GM18907 (cell line): ENCODE measurements at regions not wholly inside any gene's neighbourhood (a gene's known extent, or its start where the extent isn't known, plus 50 kb on each side); places are given as distances from the start of the nearest gene placed in this dataset.

ENCODE experiments used
- ATAC-seq: cut with Tn5 transposase; IDR thresholded peaks from one replicate; pipeline ENCODE4 v1.9.1; 2021; ENCODE audit warnings: mild to moderate bottlenecking, moderate library complexity; ENCODE audit not compliant: unreplicated experiment

DNA sequence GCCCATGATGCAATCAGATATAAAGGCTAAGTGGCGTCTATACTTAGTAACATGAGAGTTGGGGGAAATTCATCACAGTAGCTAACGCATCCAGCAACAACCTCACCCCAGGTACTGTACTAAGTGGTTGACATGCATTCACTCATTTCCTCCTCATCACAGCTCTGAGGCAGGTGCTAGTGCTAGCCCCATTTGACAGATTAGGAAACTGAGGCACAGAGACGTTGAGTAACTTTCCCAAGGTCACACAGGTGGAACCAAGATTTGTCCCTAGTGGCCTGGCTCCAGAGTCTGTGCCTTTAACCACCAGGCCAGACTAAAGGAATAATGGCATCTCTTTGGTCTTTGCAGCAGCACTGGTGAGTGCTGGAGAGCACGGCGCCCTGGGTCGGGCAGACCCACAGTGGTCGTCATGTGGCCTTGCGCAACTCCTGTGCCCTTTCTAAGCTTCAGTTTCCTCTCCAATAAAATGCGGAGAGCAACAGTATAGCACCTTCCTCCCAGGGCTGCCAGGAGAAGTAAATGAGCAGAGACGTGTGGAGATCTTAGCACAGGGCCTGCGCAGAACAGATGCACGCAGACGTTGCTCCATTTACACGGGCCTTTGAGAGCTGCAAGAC lies 186.4 kb downstream of the BCOR start:
- ATAC-seq = no peak

DNA sequence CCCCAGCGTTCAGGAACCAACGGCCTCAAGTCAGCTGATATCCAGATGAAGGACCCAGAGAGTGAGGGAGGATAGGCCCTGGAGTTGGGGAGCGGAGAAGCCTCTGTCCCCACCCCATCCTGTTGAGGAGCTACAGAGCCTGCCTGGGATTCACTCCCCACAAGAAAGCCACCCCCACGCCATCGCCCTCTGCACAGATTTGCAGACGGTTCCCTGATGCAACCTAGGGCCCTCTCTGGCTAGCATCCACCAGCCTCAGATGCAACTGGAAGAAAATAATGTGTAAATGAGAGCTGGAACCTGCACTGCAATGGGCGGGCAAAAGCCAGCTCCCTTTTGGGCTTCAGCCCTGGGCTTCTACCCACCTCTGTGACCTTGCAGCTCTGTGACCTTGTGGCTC lies 185.6 kb downstream of the BCOR start:
- ATAC-seq = no peak

DNA sequence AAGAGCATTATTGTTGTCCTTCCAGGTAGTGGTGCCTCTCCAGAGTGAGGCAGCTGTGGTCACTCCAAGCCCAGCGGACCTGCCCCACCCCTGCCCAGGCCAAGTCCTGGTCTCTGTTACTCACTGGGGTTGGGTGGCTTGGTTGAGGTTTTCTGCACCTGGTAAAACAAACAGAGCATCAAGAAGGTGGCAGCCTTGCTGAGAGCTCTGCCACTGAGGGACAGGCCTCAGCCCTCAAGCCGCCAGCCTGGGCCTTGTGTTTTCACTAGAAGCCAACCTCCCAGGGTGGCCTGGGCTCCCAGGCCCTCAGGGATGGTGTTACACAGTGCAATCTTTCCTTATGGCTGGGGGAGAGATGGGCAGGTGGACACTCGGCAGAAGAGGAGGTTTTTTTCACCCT lies 182.7 kb downstream of the BCOR start:
- no peak for ATAC-seq

DNA sequence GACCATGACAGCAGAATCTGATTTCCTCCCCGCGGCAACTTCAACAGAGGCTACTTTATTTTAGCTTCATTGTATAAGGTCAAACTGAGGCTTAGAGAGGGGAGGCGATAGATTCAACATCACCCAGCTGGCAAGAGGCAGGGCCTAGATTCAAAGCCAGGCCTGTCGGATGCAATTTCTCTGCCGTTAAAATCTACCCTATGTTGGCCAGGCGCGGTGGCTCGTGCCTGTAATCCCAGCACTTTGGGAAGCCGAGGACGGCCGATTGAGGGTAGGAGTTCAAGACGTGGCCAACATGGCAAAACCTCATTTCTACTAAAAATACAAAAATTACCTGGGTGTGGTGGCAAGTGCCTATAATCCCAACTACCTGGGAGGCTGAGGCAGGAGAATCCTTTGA lies 182.2 kb downstream of the BCOR start:
- ATAC-seq = no peak

DNA sequence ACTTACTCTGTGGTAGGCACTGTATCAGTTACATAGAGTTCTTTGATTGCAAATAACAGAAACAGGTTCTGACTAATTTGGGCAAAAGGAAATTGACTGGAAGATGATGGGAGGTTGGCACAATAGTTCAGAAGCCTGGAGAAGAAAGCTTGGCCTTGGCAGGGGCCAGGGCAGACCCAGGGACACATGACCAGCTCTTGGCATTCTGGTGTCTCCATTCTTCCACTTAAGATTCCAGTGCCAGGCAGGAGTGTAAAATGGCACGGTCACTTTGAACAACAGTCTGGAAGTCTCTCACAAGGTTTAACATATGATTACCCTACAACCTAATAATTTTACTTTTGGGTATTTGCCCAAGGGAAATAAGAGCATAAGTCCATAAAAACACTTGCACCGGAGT lies 175.9 kb downstream of the BCOR start:
- no peak for ATAC-seq

DNA sequence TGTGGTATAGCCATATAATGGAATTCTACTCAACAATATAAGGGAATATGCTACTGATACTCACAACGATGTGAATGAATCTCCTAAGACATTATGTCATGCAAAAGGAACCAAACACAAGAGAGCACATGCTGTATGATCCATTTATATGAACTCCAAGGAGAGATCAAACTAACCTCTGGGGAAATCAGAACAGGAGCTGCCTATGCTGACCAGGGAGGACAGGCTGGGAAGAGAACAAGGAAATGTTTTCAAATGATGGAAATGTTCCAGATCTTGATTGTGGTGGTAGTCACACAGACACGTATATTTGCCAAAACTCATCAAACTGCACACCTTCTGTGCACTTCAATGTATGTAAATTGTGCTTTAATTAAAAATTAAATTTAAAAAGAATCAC lies 175.3 kb downstream of the BCOR start:
- no peak for ATAC-seq

DNA sequence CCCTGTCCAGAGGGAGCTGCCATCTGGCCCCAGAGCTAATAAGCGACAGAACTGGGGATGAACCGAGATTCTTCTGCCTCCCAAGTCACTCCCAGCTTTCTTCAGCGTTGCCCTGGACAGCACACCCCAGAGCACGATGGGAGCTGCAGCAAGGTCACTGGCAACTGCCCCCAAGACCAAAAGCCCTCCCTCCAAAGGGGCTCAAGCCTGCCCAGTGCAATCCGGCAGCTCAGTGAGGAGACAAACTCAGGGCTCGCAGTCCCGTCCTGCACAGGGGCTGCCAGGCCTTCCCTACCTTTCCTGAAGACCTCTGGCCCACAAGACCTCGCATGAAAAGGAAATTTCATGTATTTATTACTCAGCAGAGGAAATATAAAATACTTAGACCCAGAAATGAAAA lies 174.8 kb downstream of the BCOR start:
- no peak for ATAC-seq

DNA sequence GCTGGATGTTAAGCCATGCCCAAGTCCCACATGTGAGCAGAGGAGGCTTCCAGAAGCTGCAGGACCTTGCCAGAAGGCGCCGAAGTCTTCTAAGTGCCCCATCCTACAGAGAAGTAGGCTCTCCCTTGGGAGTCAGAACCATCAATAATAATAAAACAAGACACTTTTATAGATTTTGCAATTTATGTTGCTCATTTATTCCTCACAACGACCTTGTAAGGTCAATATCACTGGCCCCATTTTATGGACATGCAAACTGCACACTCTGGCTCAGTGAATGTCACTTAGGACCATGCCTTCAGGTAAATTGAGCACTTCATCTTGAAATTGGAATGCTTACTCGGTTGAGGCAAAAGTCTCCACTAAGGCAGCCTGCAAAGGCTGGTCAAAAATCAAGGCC lies 170.4 kb downstream of the BCOR start:
- ATAC-seq = no peak

DNA sequence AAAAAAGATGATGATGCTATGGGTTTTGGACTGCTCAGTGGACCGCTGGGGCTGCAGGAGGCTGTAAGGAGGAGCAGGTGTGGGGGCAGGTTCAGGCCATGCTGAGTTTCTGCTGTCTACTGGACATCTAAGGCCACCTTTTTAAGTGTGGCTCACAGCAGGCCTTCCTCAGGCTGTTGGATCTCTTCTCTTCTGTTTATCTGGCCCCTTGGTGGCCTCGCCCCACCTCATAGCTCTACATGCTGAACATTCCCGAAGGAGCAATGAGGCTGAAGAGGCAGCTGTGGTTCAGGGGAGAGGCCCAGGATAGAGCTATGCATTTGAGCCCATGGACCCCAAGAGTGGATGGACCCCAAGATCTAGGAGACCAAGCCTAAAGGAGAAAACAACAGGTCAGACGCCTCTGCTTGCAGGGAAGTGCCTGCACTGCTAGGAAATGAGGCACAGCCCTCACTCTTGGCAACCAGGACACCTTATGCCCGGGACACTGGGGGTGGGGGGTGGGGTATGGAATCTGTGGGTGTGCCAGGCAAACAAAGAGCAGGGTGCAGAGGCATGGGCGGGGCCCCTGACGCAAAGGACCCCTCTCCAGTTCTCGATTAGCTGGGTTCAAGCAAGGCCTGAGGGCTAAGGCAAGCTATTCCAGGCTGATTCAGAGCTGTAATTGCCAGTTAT lies 168.9 kb downstream of the BCOR start:
- no peak for ATAC-seq

DNA sequence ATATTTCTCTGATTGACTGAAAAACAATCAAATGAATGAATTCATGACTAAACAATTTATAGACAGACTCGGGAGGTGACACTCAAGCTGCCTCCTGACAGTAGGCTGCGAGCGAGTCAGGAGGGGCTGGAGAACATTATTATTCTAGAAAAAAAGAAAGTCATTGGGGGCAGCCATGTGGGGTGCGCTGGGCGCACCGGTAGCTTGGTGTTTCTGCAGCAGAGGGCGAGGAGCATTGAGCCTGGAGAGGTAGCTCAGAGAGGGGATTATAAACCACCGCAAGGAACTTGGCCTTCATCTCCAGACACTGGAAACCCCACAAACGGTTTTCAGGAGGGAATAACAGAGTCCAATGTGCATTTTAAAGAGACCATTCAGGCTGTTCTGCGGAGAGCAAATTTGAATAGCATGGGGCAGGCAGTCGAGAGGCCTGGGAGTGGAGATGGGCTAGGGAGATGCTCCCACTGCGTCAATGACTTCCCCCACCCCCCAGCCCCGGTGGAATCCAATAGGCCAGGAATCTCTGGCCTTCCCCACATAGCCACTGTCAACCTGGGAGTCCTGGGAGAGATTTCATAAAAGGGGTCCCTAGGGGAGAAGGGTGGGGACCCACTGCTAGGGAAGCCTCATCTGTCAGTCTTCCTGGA lies 168.3 kb downstream of the BCOR start:
- ATAC-seq = no peak

DNA sequence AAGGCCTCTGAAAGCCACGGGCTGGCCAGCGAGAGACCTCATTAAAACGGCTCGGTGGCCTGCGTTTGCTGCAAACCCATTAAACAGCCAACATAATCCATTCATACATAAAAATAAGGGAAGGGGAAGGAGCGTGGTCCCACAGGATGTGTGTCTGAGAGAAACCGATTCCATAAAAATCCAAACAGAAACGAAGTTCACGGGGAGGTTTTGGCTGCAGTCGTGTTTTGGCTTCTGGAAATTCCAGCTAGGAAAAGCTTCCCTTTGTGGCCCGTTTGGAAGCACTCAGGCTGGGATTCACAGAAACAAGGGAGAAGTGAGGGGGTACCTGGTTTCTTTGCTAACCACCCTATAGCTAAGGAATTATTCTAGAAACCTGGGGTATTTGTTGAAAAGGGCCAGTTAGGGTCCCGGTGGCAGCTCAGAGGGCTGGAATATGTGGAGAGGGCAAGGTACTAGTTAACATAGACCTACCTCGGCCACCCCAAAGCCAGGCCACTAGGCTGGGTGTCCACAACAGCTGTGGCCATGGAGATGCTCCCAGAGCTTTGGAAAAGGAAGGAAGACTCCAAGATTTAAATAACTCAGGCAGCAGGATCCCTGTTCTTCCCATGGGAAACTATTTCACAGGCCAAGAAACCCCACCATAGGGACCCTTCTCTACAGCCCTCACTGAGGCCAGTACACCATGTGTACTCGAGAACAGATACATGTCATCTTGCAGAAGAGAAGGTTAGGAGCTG lies 166.8 kb downstream of the BCOR start:
- no peak for ATAC-seq

DNA sequence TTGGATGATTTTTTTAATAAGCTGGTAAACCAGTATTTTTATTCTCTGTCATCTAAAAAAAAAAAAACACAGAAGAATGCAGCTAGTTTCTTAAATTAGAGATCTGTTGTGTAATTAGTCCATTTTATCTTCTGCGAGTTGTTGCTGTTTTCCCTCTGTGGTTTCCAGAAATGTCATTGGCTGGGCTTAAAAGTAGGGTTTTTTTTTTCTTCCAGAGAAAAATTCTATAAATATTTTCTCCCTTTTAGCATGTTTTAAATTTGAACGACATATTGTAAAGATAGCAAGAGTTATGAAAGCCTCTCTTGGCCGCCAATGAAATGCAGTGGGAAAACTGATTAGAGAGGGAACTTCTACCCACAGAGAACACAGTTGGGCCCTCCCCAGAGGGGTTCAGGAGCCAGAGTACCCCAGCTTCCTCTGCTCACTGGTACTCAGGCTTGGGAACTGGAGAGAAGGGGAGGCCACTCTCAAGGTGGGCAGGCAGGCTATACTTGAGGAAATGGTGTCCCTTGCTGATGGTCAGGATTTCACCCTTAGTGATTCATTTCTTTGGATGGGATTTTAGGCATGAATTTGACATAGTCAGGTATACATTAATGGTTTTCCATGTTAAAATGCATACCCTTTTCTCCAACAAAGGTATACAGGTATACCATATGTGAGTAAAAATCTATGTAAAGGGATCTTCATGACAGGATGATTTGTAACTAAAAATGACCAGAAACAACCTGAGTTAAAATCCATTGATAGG lies 166.1 kb downstream of the BCOR start:
- ATAC-seq = no peak

DNA sequence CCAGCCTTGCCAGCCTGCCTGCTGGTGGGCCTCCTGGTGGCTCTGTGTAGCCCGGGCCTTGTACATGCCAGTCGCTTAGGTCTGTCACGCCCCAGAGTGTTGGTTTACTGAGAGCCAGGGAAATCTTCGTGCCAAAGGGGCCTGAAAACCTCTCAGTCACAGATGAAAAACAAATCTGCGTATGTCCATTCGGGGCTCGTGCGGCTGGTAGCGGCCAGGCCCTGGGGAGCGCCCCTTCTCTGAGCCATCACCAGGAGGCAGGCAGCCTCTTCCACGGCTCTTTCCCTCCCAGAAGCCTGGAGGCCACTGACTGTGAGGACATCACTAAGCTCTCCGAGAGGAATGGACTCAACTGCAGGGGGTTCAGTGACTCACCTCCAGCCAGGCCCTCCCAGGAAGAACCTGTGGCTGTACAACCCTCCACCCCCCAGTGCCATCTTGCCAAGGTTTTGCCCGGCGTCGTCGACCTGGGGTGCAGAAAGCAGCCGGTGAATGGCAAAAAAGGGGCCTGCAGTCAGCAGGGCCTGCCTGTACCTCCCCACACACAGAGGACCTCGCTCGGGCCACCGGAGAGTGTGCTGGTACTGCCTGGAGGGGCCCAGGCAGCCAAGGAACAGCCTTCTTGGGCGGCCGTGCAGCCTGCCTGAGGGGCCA lies 162.2 kb downstream of the BCOR start:
- ATAC-seq = no peak

DNA sequence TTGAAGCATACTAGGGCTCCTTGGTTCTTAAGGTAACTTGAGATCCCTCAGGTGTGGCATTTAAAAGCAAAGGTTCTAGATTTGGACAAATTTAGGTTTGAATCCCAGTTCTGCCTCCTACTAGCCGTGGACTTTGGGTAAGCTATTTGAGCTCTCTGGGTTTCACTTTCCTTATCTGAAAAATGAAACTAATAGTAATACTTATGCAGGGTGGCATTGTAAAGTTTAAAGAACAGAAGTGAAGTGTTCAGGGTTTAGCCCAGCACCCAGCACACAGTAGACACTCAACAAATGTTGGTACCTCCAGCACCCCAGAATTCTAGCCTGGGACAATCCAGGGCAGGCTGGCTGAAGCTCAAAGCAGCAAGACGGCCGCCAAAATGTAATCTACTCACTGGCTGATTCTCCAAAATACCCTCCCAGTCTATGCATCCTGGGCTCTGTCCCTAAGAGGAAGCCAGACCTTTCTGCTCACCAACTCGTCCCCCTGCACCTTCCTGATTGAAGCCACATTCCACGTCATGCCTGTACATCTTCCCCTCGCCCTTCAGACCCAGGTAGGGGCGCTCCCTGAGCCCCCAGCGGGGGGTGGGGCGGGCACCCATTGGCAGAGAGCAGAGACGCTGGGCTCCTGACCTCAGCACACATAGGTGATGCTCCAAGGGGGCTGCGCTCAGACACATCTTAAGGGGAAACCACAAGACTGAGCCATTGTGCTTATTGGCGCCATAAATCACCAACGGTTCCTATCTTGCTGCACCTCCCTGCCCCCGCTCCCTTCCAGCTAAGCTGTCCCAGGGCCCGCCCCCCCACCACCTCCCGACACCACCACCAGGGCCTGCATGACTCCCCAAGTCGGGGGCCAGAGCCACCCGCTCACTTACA lies 160.6 kb downstream of the BCOR start:
- ATAC-seq = peak; percentile 77

DNA sequence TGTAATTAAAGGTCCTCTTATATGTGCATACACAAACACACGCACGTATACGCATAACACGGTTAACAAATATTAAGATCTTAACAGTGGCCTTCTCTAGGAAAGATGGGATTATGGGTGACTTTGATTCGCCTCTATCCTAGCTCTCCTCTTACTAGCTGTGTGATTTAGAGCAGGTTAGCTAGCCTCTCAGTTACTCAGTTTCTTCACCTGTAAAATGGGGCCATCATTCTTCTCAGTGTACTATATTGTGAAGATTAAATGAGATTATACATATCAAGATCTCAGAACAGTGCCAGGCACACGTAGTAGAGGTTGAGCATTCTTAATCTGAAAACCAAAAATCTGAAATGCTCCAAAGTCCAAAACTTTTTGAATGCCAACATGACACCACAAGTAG lies 159.3 kb downstream of the BCOR start:
- ATAC-seq = no peak

DNA sequence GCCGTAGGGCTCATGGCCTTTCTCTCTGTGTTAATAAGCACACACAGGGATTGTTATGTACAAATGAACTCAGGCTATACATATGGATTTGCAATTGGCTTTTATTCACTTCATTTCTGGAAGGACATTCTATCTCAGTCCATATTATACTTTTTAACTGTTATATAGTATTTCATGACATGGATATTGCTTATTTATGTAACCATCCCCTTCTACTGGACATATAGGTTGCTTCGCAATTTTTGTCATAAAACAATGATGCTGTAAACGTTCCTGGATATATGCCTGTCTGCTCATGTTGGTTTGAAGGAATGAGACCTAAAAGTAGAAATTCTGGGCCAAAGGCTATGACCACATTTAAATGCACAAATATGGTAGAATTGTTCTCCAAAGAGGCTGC lies 158.1 kb downstream of the BCOR start:
- ATAC-seq = no peak

DNA sequence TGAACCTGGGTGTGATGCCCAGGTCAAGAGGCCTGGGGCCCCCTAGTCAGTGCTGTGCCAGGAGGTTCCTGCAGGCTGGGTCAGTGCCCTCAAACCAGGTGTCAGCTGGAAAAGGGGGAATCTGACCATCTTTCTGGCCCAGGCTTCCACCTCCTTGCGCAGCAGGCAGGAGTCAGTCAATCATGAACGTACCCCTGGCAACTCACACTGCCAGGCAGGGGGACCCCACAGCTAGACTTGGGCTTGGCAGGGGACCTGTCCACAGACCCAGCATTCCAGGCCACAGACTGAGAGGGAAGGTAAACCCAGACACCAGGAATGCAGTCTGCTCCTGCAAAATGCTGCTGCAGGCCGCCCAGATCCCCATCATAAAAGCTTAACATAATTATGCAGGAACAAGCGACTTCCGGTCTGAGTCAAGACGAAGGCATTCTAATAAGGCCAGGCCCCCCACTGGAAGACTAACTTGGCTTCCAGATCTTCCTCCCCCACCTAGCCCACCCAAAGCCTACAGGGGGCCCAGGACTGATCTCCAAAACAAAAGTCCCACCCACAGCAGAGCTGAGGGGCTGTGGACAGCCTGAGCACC lies 156.3 kb downstream of the BCOR start:
- ATAC-seq = no peak

DNA sequence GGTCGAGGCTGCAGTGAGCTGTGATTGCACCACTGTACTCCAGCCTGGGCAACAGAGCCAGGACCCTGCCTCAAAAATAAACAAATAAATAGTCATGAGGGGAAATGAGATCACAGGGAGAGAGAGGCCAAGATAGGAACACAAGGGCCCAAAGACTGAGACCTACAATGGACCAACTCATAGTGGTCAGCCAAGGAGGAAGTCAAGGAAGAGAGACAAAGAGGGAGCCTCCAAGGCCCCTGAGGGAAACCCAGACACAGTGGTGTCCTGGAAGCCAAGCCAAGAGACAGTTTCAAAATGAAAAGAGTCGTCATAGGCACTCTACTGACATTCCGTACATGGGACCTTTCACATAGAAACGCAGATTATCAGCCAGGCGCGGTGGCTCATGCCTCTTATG lies 153.3 kb downstream of the BCOR start:
- no peak for ATAC-seq

DNA sequence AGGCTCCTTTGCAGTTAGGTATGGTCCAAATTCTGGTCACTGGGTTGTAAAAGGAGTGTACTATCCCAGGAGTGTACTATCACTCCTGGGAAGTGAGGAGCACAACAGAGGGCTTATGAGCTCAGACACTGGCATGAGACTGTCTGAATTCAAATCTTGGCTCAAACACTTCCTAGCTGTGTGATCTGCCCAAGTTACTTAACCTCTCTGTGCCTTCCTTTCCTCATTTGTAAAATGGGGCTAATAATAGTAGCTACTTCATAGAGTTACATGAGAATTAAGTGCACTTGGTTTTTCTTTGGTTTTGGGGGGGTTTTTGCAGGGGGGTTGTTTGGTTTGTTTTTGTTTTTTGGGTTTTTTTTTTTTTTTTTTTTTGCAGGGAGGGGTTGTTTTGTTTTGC lies 152.0 kb downstream of the BCOR start:
- no peak for ATAC-seq
